ENCODE measurements at regions not wholly inside any gene's neighbourhood (a gene's known extent, or its start where the extent isn't known, plus 50 kb on each side); places are given as distances from the start of the nearest gene placed in this dataset.
"Not testable (repeated sequence)": the region's sequence is repeated elsewhere in the genome, so short reads cannot be mapped to it uniquely, and the experiment has no call there.

DNA sequence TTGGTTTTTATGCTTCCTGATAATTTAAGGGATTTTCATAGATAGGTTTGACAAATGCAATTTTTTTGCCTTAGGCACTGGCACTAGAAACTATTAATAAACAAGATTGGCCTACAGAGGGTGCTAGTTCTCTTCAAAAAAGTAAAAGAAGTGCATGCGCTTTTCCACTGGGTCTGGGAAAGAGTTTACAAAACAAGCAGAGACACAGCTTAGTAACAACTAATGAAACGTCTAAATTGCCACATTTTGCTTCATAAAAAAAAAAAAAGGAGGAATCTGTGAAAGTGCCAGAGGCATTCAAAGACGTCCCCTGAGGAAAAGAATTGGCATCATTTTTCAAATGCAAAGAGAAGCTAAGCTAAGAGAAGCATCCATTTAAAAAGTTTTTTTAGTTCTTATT lies 58.3 kb upstream of the EEA1 start:
- peak; percentile 37 for DNase-seq

- DNase-seq = peak; percentile 25
Measured at GRCh38 chr12:92987846-92988621, 58.9 kb upstream of the EEA1 start.

DNA sequence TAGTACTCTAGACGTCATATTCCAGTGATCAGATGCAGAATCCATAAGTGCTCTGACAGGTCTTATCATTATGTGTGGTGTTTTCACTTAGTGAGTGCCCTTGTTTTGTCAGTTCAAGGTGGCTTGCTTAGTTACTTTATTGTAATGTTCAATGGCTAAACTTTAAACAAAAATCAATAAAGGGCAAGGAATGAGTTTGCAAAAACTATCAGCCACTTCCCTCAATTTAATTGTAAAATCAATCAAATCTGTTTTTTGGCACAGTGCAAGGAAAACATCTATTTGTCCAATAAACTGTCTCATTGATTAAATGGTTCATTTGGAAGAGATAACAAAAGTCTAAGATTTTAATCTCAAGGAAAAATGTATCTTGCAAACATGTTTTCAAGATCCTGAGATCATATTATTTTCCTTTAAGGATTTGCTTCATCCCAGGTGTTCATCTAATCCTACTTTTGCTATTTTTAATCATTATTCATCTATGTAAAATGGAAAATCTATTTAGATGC lies 59.6 kb upstream of the EEA1 start:
- no peak for DNase-seq

GRCh38 chr12:92989715-92990484 lies 60.8 kb upstream of the EEA1 start:
- DNase-seq = no peak

GRCh38 chr12:92991134-92991533 lies 62.0 kb upstream of the EEA1 start:
- no peak for DNase-seq

DNA sequence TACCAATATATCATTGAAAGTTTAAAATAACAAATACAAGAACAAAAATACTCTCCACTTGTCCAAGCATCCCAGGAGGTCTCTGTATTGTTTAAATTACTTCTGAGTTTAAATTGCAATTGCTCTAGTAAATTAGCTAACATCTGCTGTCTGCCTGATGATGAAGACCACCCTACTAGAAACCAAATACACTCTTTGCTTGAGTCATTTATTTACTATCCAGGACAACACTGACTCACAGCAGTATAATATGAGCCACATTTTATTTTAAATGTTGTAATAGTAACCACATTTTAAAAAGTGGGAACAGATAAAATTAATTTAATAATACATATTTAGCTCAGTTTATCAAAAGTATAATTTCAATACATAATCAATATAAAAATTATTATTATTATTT lies 62.9 kb upstream of the EEA1 start:
- no peak for DNase-seq

- no peak for DNase-seq
Measured at GRCh38 chr12:92993259-92993658, 64.2 kb upstream of the EEA1 start.

GRCh38 chr12:92995258-92995903 lies 66.3 kb upstream of the EEA1 start:
- no peak for DNase-seq

DNA sequence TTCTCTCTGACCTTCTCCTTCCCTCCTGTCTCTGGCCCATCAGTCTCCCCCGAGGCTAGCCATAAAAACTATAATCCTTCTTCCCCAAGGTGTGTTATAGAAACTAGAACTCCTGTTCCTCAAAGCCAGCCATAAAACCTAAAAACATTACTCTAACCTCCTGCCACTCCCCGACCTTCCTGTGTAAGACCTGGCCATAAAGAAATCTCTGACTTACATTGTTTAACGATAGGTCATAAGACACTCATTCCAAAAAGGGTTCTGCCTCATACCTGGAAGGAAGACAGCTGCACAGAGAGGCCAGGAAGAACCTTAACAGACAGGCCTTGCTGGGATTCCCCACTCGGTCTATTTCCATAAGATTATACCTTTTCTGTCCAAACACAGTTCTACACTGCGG lies 70.9 kb upstream of the EEA1 start:
- no peak for DNase-seq

GRCh38 chr12:93001407-93001806 lies 72.3 kb upstream of the EEA1 start:
- DNase-seq = no peak

DNA sequence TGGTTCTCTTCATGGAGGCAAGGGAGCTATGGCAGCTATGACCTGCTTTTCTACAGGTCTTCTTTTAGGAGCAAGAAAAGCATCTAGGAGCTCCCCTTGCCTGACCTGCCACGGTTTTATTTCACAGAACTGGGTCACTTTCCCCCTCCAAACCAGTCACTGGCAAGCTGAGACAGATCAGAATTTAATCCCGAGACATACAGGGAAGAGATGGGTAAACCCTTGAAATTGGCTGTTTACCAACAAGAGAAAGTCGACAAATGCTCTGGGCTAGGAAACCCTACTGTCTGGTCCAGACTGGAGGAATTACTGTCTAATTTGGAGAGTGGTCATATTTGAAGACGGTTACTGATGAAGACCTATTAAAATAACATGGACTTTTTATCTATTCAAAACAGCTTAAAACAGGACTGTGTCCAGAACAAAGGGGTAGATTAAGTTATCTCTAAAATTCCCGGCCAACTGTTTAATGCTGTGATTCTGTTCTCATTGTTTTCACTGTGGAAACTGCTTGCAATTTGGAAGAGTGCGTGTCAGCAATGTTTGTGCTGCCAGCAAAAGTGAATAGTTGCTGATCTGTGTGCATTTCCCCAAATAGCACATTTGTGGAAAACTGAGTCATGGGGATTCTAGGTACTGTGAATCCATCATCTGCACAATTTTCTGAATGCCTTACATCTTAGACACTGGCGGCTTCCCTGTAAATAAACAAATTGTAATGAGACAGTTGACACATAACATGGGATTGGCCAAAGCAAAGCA lies 73.4 kb upstream of the EEA1 start:
- no peak for DNase-seq

GRCh38 chr12:93003531-93004239 lies 74.6 kb upstream of the EEA1 start:
- DNase-seq = peak; percentile 56

- no peak for DNase-seq
Measured at GRCh38 chr12:93005928-93006392, 76.9 kb upstream of the EEA1 start.

DNA sequence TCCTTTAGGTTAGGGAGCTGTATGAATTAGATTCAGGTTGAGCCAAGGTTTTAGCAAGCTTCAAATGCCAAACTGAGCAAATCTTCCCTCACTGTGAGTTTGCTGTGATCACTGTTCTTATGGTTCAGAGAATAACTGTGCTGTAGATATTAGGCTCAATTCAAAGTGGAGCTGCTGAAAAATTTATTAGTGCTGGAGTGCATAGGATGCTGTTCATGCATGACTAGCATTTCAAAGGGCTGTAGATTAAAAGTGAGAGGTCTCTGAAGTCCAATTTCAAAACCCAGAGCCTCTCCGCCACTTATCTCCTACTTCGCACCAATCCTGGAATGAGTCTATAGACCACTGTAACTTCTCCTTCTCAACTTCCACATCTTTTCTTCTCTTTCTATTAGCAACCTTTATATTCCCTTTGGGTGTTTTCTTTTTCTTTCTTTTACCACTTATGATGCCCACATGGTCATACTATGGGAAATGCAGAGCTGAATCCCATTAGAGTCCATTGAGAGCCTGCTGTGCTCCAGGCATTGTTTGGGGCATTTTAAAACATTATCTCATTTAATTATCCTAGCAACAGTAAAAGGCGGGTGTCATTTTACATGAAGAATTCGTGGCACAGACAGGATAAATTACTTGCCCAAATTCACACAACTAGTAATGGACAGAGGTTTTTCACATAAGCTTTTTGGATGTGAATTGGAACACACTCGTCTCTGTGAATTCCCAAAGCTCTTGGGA lies 77.5 kb upstream of the EEA1 start:
- no peak for DNase-seq

DNA sequence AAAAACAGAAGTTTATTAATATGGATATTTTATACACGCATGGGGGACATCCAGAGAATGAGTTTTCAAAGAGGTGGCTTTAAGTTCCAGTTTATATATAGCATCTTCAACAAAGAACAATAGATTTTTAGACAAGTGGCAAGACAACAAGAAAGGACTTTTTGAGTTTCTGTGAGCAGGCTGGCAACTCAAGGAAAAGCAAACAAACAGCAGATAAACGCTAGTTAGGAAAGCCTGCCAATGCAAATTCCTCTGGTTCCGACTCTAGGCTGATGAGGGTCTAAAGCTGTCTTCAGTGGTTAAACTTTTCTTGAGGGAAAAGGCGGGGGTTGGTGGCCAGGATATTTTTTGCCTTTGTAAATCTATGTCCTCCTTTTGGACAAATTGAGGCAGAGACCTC lies 78.4 kb upstream of the EEA1 start:
- no peak for DNase-seq

- no peak for DNase-seq
Measured at GRCh38 chr12:93008044-93008778, 79.1 kb upstream of the EEA1 start.

DNA sequence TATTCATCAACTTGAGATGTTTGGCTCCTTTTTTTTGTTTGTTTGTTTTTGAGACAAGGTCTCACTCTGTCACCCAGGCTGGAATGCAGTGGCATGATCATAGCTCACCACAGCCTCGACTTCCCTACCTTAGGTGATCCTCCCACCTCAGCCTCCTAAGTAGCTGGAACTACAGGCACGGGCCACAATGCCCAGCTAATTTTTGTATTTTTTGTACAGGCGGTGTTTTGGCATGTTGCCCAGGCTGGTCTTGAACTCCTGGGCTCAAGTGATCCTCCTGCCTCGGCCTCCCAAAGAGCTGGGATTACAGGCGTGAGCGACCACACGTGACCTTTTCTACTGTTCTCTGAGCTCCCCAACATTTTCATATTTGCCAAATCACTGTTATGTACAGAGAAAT lies 79.8 kb upstream of the EEA1 start:
- DNase-seq = not testable (repeated sequence)

DNA sequence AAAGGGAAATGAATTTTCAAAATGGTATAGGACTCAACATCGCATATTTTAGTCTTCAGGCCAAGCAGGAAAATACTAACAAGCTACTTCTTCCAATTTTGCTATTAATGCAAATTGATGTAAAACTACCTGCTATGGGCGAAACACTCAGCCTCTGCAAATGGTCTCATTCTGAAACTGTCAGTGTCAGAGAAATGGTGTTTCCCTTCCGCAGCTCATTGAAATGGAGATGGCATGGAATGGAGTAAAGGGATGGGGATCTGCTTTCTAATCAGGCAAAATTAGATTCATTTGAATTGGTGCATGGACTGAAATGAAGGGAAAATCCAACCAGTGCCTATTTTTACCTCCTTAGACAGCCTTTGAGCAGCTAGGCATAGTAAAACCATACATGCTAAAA lies 80.4 kb upstream of the EEA1 start:
- no peak for DNase-seq

GRCh38 chr12:93010461-93010860 lies 81.4 kb upstream of the EEA1 start:
- DNase-seq = no peak

- DNase-seq = no peak
Measured at GRCh38 chr12:93011100-93011499, 82.0 kb upstream of the EEA1 start.

All from right kidney (tissue), 1 donor.